WTC11 (cell line): ENCODE measurements at regions not wholly inside any gene's neighbourhood (a gene's known extent, or its start where the extent isn't known, plus 50 kb on each side); places are given as distances from the start of the nearest gene placed in this dataset.

ENCODE experiments used
- ATAC-seq: fragments of 200-7000 bp; cut with Tn5 transposase; 2 replicates; pipeline ENCODE4 v1.10.0; 2021; ENCODE audit warnings: mild to moderate bottlenecking, moderate library complexity
- CTCF ChIA-PET: fragments of 300-600 bp; sonication (Branson Sonifier 250); formaldehyde crosslinking; loops from one replicate; lab custom pipeline; 2021; ENCODE audit warnings: antibody characterized with exemption; lab: Charles Lee
- POLR2A ChIA-PET: fragments of 350-600 bp; sonication (Branson Sonifier 250); formaldehyde crosslinking; loops from one replicate; lab custom pipeline; 2021; ENCODE audit warnings: antibody characterized with exemption; lab: Charles Lee
- DNase-seq: peaks from one replicate; pipeline ENCODE4 v3.0.0; 2021; ENCODE audit warnings: low spot score
- H3K27ac Mint-ChIP-seq: 2 replicates; pipeline ENCODE4 v1.8.0; 2021; ENCODE audit warnings: mixed read lengths
- H3K27me3 Mint-ChIP-seq: 2 replicates; pipeline ENCODE4 v1.8.0; 2021; ENCODE audit warnings: low read depth, mild to moderate bottlenecking, moderate library complexity, mixed read lengths
- H3K36me3 Mint-ChIP-seq: 2 replicates; pipeline ENCODE4 v1.8.0; 2021; ENCODE audit warnings: mixed read lengths
- H3K4me1 Mint-ChIP-seq: 2 replicates; pipeline ENCODE4 v1.8.0; 2022; ENCODE audit warnings: mixed read lengths
- H3K4me3 Mint-ChIP-seq: 2 replicates; pipeline ENCODE4 v1.8.0; 2021; ENCODE audit warnings: mild to moderate bottlenecking, moderate library complexity, mixed read lengths
- H3K9me3 Mint-ChIP-seq: 2 replicates; pipeline ENCODE4 v1.8.0; 2021; ENCODE audit warnings: mixed read lengths
- ATF1 ChIP-seq: sonication (generic); formaldehyde crosslinking; IDR thresholded peaks from 2 replicates; pipeline ENCODE4 v1.8.1; 2023; ENCODE audit warnings: mild to moderate bottlenecking, moderate library complexity, missing genetic modification reagents
- ATF2 ChIP-seq: sonication (generic); formaldehyde crosslinking; IDR thresholded peaks from 2 replicates; pipeline ENCODE4 v1.8.1; 2022; ENCODE audit warnings: low read depth, missing genetic modification reagents, borderline replicate concordance
- CREM ChIP-seq: sonication (generic); formaldehyde crosslinking; IDR thresholded peaks from 2 replicates; pipeline ENCODE4 v1.8.1; 2022; ENCODE audit warnings: mild to moderate bottlenecking, missing genetic modification reagents, moderate library complexity
- CTCF ChIP-seq: fragments of 200-600 bp; IDR thresholded peaks from 2 replicates; pipeline ENCODE4 v1.8.0; 2022; ENCODE audit warnings: antibody characterized with exemption
- ELF4 ChIP-seq: sonication (generic); formaldehyde crosslinking; IDR thresholded peaks from 2 replicates; pipeline ENCODE4 v1.8.1; 2022; ENCODE audit warnings: low read depth, mild to moderate bottlenecking, moderate library complexity, missing genetic modification reagents
- FOXK1 ChIP-seq: sonication (generic); formaldehyde crosslinking; IDR thresholded peaks from 2 replicates; pipeline ENCODE4 v1.8.0; 2022; ENCODE audit warnings: mild to moderate bottlenecking, moderate library complexity, missing genetic modification reagents
- JAZF1 ChIP-seq: fragments of 250-450 bp; sonication (Bioruptor Pico); IDR thresholded peaks from 2 replicates; pipeline ENCODE4 v1.9.0; 2021; ENCODE audit warnings: moderate library complexity, mild to moderate bottlenecking, inconsistent platforms
- KAT7 ChIP-seq: sonication (generic); formaldehyde crosslinking; IDR thresholded peaks from 2 replicates; pipeline ENCODE4 v1.8.1; 2023; ENCODE audit warnings: missing genetic modification reagents, mild to moderate bottlenecking, borderline replicate concordance
- MLX ChIP-seq: sonication (generic); formaldehyde crosslinking; IDR thresholded peaks from 2 replicates; pipeline ENCODE4 v1.8.1; 2023; ENCODE audit warnings: mild to moderate bottlenecking, missing genetic modification reagents, moderate library complexity
- MXD4 ChIP-seq: fragments of 250-450 bp; sonication (Bioruptor Pico); IDR thresholded peaks from 2 replicates; pipeline ENCODE4 v1.8.0; 2021; ENCODE audit warnings: mild to moderate bottlenecking, moderate library complexity, borderline replicate concordance
- NFE2L1 ChIP-seq: sonication (generic); formaldehyde crosslinking; IDR thresholded peaks from 2 replicates; pipeline ENCODE4 v1.8.1; 2023; ENCODE audit warnings: missing genetic modification reagents
- NR2C2 ChIP-seq: sonication (generic); formaldehyde crosslinking; IDR thresholded peaks from 2 replicates; pipeline ENCODE4 v1.8.0; 2022; ENCODE audit warnings: mild to moderate bottlenecking, missing genetic modification reagents
- NR3C1 ChIP-seq: sonication (generic); formaldehyde crosslinking; conservative IDR thresholded peaks from 2 replicates; pipeline ENCODE4 v1.8.1; 2023; ENCODE audit warnings: low read depth, mild to moderate bottlenecking, missing genetic modification reagents
- PRDM15 ChIP-seq: sonication (generic); formaldehyde crosslinking; IDR thresholded peaks from 2 replicates; pipeline ENCODE4 v1.8.0; 2022; ENCODE audit warnings: missing genetic modification reagents
- SMAD4 ChIP-seq: sonication (generic); formaldehyde crosslinking; IDR thresholded peaks from 2 replicates; pipeline ENCODE4 v1.8.0; 2022; ENCODE audit warnings: mild to moderate bottlenecking, missing genetic modification reagents
- SP1 ChIP-seq: sonication (generic); formaldehyde crosslinking; conservative IDR thresholded peaks from 2 replicates; pipeline ENCODE4 v1.8.1; 2022; ENCODE audit warnings: missing genetic modification reagents
- STAT6 ChIP-seq: sonication (generic); formaldehyde crosslinking; conservative IDR thresholded peaks from 2 replicates; pipeline ENCODE4 v1.8.1; 2023; ENCODE audit warnings: mild to moderate bottlenecking, low read depth, missing genetic modification reagents, moderate library complexity
- ZBTB43 ChIP-seq: sonication (generic); formaldehyde crosslinking; IDR thresholded peaks from 2 replicates; pipeline ENCODE4 v1.8.1; 2023; ENCODE audit warnings: mild to moderate bottlenecking, missing genetic modification reagents
- ZNF263 ChIP-seq: sonication (generic); formaldehyde crosslinking; IDR thresholded peaks from 2 replicates; pipeline ENCODE4 v1.8.1; 2022; ENCODE audit warnings: low read depth, mild to moderate bottlenecking, moderate library complexity, missing genetic modification reagents

- TF ChIP-seq PRDM15 (no peak), ZBTB43 (CRISPR knock-in tag) (no peak), CREM (CRISPR knock-in tag) (no peak), JAZF1 (CRISPR knock-in tag) (no peak), KAT7 (CRISPR knock-in tag) (no peak), SP1 (CRISPR knock-in tag) (no peak), ZNF263 (CRISPR knock-in tag) (no peak), FOXK1 (CRISPR knock-in tag) (no peak), SMAD4 (CRISPR knock-in tag) (no peak)
Observed at GRCh38 chr21:15667819-15668218, 62.0 kb upstream of the USP25 start (continued).

- CTCF ChIA-PET: no interaction called here
- POLR2A ChIA-PET: no interaction called here
- no peak overlapping the region for H3K27ac Mint-ChIP-seq
- no peaks in the 10 kb centered on the region for H3K27me3 Mint-ChIP-seq
- H3K36me3 Mint-ChIP-seq: no peaks in the 10 kb centered on the region
- H3K4me1 Mint-ChIP-seq: no peaks in the 10 kb centered on the region
- no peaks in the 10 kb centered on the region for H3K9me3 Mint-ChIP-seq
- TF ChIP-seq STAT6 (CRISPR knock-in tag): no peak
- TF ChIP-seq NR3C1: no peak
- no peak for TF ChIP-seq ELF4 (CRISPR knock-in tag)
- TF ChIP-seq CTCF: no peak
- TF ChIP-seq NFE2L1 (CRISPR knock-in tag): no peak
- no peak for TF ChIP-seq NR2C2
- TF ChIP-seq MLX: no peak
- no peak for TF ChIP-seq MXD4 (CRISPR knock-in tag)
- TF ChIP-seq ATF1: no peak
- no peak for TF ChIP-seq ATF2 (CRISPR knock-in tag)
- H3K4me3 Mint-ChIP-seq: no peak overlapping the region
- ATAC-seq: no peak
- DNase-seq: no peak
Observed at GRCh38 chr21:15669247-15669646, 60.5 kb upstream of the USP25 start.
